HEK293T (cell line): ENCODE measurements at regions not wholly inside any gene's neighbourhood (a gene's known extent, or its start where the extent isn't known, plus 50 kb on each side); places are given as distances from the start of the nearest gene placed in this dataset.

ENCODE experiments used
- BHLHE40 ChIP-seq: fragments of 450-650 bp; IDR thresholded peaks from 2 replicates; pipeline ENCODE4 v1.6.1; 2016; ENCODE audit warnings: mild to moderate bottlenecking, moderate library complexity, borderline replicate concordance
- FOXA1 ChIP-seq: fragments of 450-650 bp; IDR thresholded peaks from 2 replicates; pipeline ENCODE4 v1.6.1; 2016; ENCODE audit warnings: mild to moderate bottlenecking
- FOXK2 ChIP-seq: fragments of 450-650 bp; IDR thresholded peaks from 2 replicates; pipeline ENCODE4 v1.6.1; 2016; ENCODE audit warnings: mild to moderate bottlenecking
- FOXM1 ChIP-seq: fragments of 450-650 bp; IDR thresholded peaks from 2 replicates; pipeline ENCODE4 v1.6.1; 2017; ENCODE audit warnings: mild to moderate bottlenecking, borderline replicate concordance
- HDGF ChIP-seq: fragments of 450-650 bp; IDR thresholded peaks from 2 replicates; pipeline ENCODE4 v1.6.1; 2017; ENCODE audit warnings: antibody characterized with exemption, borderline replicate concordance
- SUZ12 ChIP-seq: fragments of 450-650 bp; IDR thresholded peaks from 2 replicates; pipeline ENCODE4 v1.6.1; 2016; ENCODE audit warnings: mild to moderate bottlenecking

- TF ChIP-seq FOXK2 (no peak), FOXM1 (no peak), HDGF (no peak), FOXA1 (no peak), BHLHE40 (no peak), SUZ12 (no peak)
Observed at GRCh38 chr16:62342216-62342615, 306.0 kb upstream of the CDH8 start.
